Osteocyte (in vitro differentiated cells): ENCODE measurements at regions not wholly inside any gene's neighbourhood (a gene's known extent, or its start where the extent isn't known, plus 50 kb on each side); places are given as distances from the start of the nearest gene placed in this dataset.

Experiments
- DNase-seq: peaks from one replicate; pipeline ENCODE4 v3.0.0; 2021; ENCODE audit warnings: mixed read lengths; ENCODE audit not compliant: unreplicated experiment; ENCODE audit errors: extremely low spot score
- H3K27ac Mint-ChIP-seq: one replicate; pipeline ENCODE4 v1.8.0; 2021; ENCODE audit warnings: mild to moderate bottlenecking, mixed read lengths; ENCODE audit not compliant: unreplicated experiment
- H3K27me3 Mint-ChIP-seq: one replicate; pipeline ENCODE4 v1.8.0; 2021; ENCODE audit warnings: mixed read lengths; ENCODE audit not compliant: unreplicated experiment
- H3K36me3 Mint-ChIP-seq: one replicate; pipeline ENCODE4 v1.8.0; 2021; ENCODE audit warnings: mixed read lengths; ENCODE audit not compliant: unreplicated experiment
- H3K4me1 Mint-ChIP-seq: one replicate; pipeline ENCODE4 v1.8.0; 2021; ENCODE audit warnings: mixed read lengths; ENCODE audit not compliant: unreplicated experiment
- H3K4me3 Mint-ChIP-seq: one replicate; pipeline ENCODE4 v1.8.0; 2021; ENCODE audit warnings: mild to moderate bottlenecking, moderate library complexity, mixed read lengths; ENCODE audit not compliant: unreplicated experiment
- H3K9me3 Mint-ChIP-seq: one replicate; pipeline ENCODE4 v1.8.0; 2021; ENCODE audit warnings: mixed read lengths; ENCODE audit not compliant: unreplicated experiment
- CTCF ChIP-seq: fragments of 200-600 bp; sonication (generic); IDR thresholded peaks from 2 replicates; pipeline ENCODE4 v1.5.0; 2021; ENCODE audit warnings: antibody characterized with exemption, mild to moderate bottlenecking, moderate library complexity

GRCh38 chr20:9911519-9911918 lies 72.6 kb upstream of the PAK5 start:
- H3K27ac Mint-ChIP-seq: no peak overlapping the region
- no peak for DNase-seq
- no peak overlapping the region for H3K4me3 Mint-ChIP-seq
- TF ChIP-seq CTCF: no peak
- H3K4me1 Mint-ChIP-seq: no peaks in the 10 kb centered on the region
- no peaks in the 10 kb centered on the region for H3K9me3 Mint-ChIP-seq
- peaks cover 50% of the 10 kb centered on the region for H3K27me3 Mint-ChIP-seq
- no peaks in the 10 kb centered on the region for H3K36me3 Mint-ChIP-seq

- DNase-seq: no peak
- Mint-ChIP-seq H3K27me3 (peaks cover 46% of the 10 kb centered on the region), H3K9me3 (no peaks in the 10 kb centered on the region)
Observed at GRCh38 chr20:9909167-9909566, 70.3 kb upstream of the PAK5 start.

GRCh38 chr20:9903048-9903655 lies 64.3 kb upstream of the PAK5 start:
- Mint-ChIP-seq H3K36me3 (no peaks in the 10 kb centered on the region), H3K27ac (no peak overlapping the region), H3K9me3 (no peaks in the 10 kb centered on the region), H3K4me1 (no peaks in the 10 kb centered on the region), H3K27me3 (peaks cover 44% of the 10 kb centered on the region), H3K4me3 (no peak overlapping the region)
- peak; percentile 45 for TF ChIP-seq CTCF
- no peak for DNase-seq

More at GRCh38 chr20:9909167-9909566, 70.3 kb upstream of the PAK5 start:
- Mint-ChIP-seq H3K4me1 (no peaks in the 10 kb centered on the region), H3K27ac (no peak overlapping the region), H3K36me3 (no peaks in the 10 kb centered on the region), H3K4me3 (no peak overlapping the region)
- no peak for TF ChIP-seq CTCF

- peaks cover 5% of the 10 kb centered on the region for H3K9me3 Mint-ChIP-seq
- no peak for DNase-seq
- H3K4me1 Mint-ChIP-seq: no peaks in the 10 kb centered on the region
- no peak overlapping the region for H3K27ac Mint-ChIP-seq
- H3K4me3 Mint-ChIP-seq: no peak overlapping the region
- H3K36me3 Mint-ChIP-seq: no peaks in the 10 kb centered on the region
- no peaks in the 10 kb centered on the region for H3K27me3 Mint-ChIP-seq
- no peak for TF ChIP-seq CTCF
Observed at GRCh38 chr20:9889270-9889981, 50.5 kb upstream of the PAK5 start.
